HUES64 (cell line): ENCODE measurements at regions not wholly inside any gene's neighbourhood (a gene's known extent, or its start where the extent isn't known, plus 50 kb on each side); places are given as distances from the start of the nearest gene placed in this dataset.

Experiments
- H3K27ac ChIP-seq: 2 replicates; pipeline ENCODE4 v1.7.0; 2013; ENCODE audit warnings: low read depth, low read length, inconsistent platforms
- H3K27me3 ChIP-seq: 2 replicates; pipeline ENCODE4 v1.6.1; 2013; ENCODE audit warnings: mild to moderate bottlenecking, low read length; ENCODE audit not compliant: insufficient read depth
- H3K36me3 ChIP-seq: 2 replicates; pipeline ENCODE4 v1.6.1; 2013; ENCODE audit warnings: mild to moderate bottlenecking, low read length; ENCODE audit not compliant: insufficient read depth
- H3K4me1 ChIP-seq: 2 replicates; pipeline ENCODE4 v1.6.1; 2013; ENCODE audit warnings: mild to moderate bottlenecking, low read length, moderate library complexity; ENCODE audit not compliant: insufficient read depth
- H3K4me3 ChIP-seq: 2 replicates; pipeline ENCODE4 v1.5.1; 2013; ENCODE audit warnings: mild to moderate bottlenecking, low read length, moderate library complexity
- H3K9ac ChIP-seq: 2 replicates; pipeline ENCODE4 v1.6.1; 2013; ENCODE audit warnings: mild to moderate bottlenecking, low read depth, low read length
- H3K9me3 ChIP-seq: 2 replicates; pipeline ENCODE4 v1.6.1; 2013; ENCODE audit warnings: low read depth, low read length; ENCODE audit not compliant: insufficient read depth
- WGBS: fragments of 150-250, 120-280 bp; methylation state at CpG from one replicate; pipeline ENCODE4 v1.1.7; 2013; ENCODE audit warnings: missing lambda C conversion rate; 5-methylcytosine and 5-hydroxymethylcytosine counted together

DNA sequence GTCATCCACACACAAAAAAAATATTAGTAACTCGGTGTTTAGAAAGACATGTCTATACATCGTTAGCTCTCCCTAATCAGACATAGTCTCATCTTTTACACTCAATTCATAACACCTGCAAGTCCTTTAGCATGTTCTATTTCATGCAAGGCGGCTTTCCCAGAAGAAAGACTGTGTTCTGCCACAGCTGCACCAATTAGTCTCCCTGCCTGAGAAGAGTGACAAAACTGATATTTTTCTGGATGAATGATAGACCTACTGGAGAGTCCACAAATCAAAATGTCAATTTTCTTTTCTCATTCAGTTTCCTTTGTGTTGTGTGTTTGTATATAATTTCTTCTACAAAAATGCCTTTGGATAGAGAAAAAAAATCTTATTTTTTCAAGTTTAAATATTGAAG is 435.8 kb upstream of the EPHA3 start:
- 97% methylated on average over 3 of the region's 3 CpGs for WGBS
- Histone ChIP-seq H3K9me3 (no peaks in the 10 kb centered on the region), H3K36me3 (no peaks in the 10 kb centered on the region), H3K4me3 (no peak overlapping the region), H3K4me1 (peaks cover 6% of the 10 kb centered on the region; the same call in 1 of the 2 replicates), H3K27me3 (no peaks in the 10 kb centered on the region), H3K9ac (no peak overlapping the region), H3K27ac (no peak overlapping the region)

DNA sequence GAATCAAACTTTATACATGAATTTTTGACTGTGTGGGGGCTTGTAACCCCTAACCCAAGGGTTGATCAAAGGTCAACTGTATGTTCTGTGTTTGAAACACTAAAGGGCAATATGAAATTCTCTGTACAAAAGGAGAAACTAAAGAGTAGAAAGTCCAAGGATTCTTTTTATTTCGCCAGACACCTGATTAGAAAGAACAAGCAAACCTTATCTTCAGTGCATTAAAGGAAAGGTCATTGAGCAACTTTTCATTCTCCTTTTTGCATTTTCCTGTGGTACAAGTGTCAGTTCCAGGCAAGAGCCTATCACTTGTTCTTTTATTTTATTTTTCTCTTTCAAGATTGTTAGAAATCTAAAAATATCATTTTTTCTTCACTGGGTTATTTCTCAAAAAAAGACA is 430.1 kb upstream of the EPHA3 start:
- Histone ChIP-seq H3K9me3 (no peaks in the 10 kb centered on the region), H3K9ac (no peak overlapping the region), H3K4me3 (no peak overlapping the region), H3K27ac (no peak overlapping the region), H3K4me1 (no peaks in the 10 kb centered on the region), H3K36me3 (no peaks in the 10 kb centered on the region), H3K27me3 (no peaks in the 10 kb centered on the region)
- WGBS, result 89% methylated on average over 1 of the region's 1 CpG

DNA sequence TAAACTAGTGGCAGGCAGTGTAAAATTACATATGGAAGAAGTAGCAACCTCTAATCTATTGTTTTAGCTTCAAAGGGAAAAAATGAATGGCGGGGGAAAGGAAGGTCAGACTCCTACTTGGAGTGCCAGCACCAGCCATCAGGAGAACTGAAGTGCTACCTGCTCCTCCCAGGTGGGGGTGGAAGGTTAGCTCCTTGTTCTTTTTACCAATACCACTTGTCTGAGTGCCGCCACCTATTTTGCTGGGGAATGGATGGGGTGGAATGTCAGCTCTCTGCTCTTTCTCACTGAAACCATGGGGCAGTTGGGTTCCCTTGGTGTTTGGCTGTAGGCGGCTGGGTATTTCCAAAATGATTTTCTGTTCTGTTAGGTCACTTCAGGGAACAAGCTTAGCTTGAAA is 428.7 kb upstream of the EPHA3 start:
- H3K27ac ChIP-seq, result no peak overlapping the region
- no peaks in the 10 kb centered on the region for H3K36me3 ChIP-seq

DNA sequence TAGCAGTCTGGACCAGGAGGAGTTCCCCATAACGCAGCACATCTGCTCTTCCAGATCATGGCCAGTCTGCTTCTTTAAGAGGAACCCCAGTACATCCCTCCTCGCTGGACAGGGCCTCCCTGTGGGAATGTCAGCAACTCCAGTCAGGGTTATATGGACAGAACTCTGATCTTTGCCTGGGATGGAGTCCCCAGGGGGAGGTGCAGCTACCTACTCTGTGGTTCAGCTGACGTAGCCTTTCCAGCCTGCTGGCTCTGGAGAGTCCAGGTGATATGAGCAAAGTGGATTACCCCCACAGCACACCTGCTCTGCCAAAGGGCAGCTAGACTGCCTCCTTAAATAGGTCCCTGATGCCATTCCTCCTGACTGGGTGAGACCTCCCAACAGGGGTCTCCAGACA is 417.1 kb upstream of the EPHA3 start:
- Histone ChIP-seq H3K9ac (no peak overlapping the region), H3K27me3 (no peaks in the 10 kb centered on the region), H3K9me3 (no peaks in the 10 kb centered on the region), H3K27ac (no peak overlapping the region), H3K4me1 (no peaks in the 10 kb centered on the region), H3K4me3 (no peak overlapping the region), H3K36me3 (no peaks in the 10 kb centered on the region)
- 89% methylated on average over 3 of the region's 3 CpGs for WGBS

More for the DNA sequence above, 428.7 kb upstream of the EPHA3 start:
- H3K4me1 ChIP-seq, result no peaks in the 10 kb centered on the region
- no peaks in the 10 kb centered on the region for H3K27me3 ChIP-seq
- 93% methylated on average over 3 of the region's 3 CpGs for WGBS
- no peak overlapping the region for H3K4me3 ChIP-seq
- no peak overlapping the region for H3K9ac ChIP-seq
- H3K9me3 ChIP-seq, result no peaks in the 10 kb centered on the region

DNA sequence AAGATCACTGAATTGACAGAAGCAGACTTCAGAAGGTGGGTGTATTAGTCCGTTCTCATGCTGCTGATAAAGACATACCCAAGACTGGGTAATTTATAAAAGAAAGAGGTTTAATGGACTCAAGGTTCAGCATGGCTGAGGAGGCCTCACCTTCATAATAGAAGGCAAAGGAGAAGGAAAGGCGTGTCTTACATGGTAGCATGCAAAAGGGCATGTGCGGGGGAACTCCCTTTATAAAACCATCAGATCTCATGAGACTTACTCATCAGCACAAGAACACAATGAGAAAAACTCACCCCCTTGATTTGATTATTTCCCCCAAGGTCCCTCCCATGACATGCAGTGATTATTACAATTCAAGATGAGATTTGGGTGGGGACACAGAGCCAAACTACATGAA is 416.3 kb upstream of the EPHA3 start:
- no peak overlapping the region for H3K27ac ChIP-seq
- H3K27me3 ChIP-seq, result no peaks in the 10 kb centered on the region
- H3K9me3 ChIP-seq, result no peaks in the 10 kb centered on the region
- H3K9ac ChIP-seq, result no peak overlapping the region
- H3K4me3 ChIP-seq, result no peak overlapping the region
- WGBS, result 96% methylated on average over 3 of the region's 3 CpGs
- H3K36me3 ChIP-seq, result no peaks in the 10 kb centered on the region
- no peaks in the 10 kb centered on the region for H3K4me1 ChIP-seq

DNA sequence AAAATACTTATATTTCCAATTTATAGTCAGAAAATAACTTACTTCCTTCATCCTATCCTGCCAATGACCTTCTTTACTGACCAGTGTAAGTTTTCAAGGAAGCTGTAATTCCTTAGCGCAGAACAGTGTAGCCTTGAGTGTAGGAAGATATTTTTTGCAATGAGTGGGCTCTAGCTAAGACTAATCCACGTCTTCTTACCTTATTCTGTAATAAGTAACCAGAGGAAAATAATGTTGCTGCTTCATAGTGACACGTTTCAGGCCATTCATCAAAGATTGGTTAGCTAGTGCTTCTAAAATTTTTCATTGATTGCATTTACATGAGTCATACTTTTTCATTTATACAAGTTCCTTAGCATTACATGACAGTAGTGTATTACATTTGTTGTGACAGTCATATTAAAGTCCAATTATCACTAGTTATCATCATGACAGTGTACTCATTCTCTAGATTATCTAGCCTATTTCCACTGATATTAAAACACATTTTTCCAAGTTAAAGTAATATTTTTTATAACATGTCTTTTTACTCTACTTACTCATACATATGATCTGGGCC is 403.8 kb upstream of the EPHA3 start:
- 100% methylated on average over 2 of the region's 3 CpGs for WGBS
- H3K9me3 ChIP-seq, result no peaks in the 10 kb centered on the region
- no peaks in the 10 kb centered on the region for H3K36me3 ChIP-seq
- H3K4me1 ChIP-seq, result no peaks in the 10 kb centered on the region
- H3K9ac ChIP-seq, result no peak overlapping the region
- H3K4me3 ChIP-seq, result no peak overlapping the region
- no peaks in the 10 kb centered on the region for H3K27me3 ChIP-seq
- H3K27ac ChIP-seq, result no peak overlapping the region

DNA sequence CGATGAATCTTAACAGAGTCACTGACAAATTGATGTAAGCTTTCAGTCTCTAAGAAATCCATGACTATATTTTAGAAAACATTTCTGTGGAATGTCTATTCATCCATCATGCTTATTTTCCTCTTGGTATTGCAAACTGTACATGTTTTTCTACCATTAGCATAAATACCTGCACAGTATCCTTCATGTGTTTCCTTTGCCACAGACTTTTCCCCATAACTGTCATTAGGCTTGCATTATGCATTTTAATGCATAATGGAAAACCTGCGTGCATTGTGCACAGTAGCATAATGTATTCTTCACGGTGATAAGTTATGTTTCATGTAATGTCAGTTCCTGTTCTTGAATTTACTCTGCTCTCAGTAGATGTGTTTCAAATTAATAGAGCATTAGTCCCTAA is 403.1 kb upstream of the EPHA3 start:
- Histone ChIP-seq H3K36me3 (no peaks in the 10 kb centered on the region), H3K27me3 (no peaks in the 10 kb centered on the region), H3K9ac (no peak overlapping the region), H3K9me3 (no peaks in the 10 kb centered on the region), H3K27ac (no peak overlapping the region), H3K4me1 (no peaks in the 10 kb centered on the region), H3K4me3 (no peak overlapping the region)
- WGBS, result 93% methylated on average over 3 of the region's 3 CpGs

DNA sequence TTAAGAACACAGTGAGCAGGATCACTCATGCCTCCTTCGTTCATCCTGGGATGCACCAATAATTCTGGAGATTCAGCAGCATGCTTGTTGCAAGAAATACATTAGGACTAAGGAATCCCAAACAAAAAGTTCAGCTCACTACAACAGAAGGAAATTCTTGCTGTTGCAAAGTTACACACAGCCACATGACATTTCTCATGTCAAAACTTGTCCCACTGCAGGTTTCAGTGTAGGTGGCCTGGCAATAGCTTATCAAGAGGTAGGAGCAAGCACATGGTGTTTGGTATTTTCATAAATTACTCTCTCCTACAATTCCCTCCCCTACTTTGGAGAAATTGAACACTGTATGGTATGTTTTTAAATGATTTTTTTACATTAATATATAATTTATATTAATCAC is 399.6 kb upstream of the EPHA3 start:
- H3K27ac ChIP-seq, result no peak overlapping the region
- H3K9ac ChIP-seq, result no peak overlapping the region
- no peaks in the 10 kb centered on the region for H3K4me1 ChIP-seq
- 91% methylated on average over 1 of the region's 1 CpG for WGBS
- H3K9me3 ChIP-seq, result no peaks in the 10 kb centered on the region
- H3K4me3 ChIP-seq, result no peak overlapping the region
- H3K27me3 ChIP-seq, result no peaks in the 10 kb centered on the region
- H3K36me3 ChIP-seq, result no peaks in the 10 kb centered on the region

DNA sequence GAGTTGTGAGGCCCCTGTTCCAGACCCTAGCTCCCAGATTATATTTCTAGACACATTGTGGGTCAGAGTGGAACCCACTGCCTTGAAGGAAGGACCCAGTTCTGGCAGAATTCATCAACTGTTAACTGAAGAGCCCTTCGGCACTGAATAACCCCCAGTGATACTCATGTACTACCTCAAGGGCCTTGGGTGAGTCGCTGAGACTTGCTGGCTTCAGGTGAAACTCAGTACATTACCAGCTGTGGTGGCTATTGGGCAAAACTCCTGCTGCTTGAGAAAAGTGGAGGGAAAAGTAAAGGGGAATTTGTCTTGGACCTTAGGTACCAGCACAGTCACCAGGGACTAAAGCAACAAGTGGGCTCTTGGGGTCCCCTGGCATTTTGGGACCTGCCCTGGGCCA is 394.9 kb upstream of the EPHA3 start:
- Histone ChIP-seq H3K27ac (no peak overlapping the region), H3K4me1 (no peaks in the 10 kb centered on the region), H3K36me3 (no peaks in the 10 kb centered on the region), H3K27me3 (no peaks in the 10 kb centered on the region), H3K9ac (no peak overlapping the region), H3K9me3 (no peaks in the 10 kb centered on the region), H3K4me3 (no peak overlapping the region)
- WGBS, result 98% methylated on average over 2 of the region's 2 CpGs

DNA sequence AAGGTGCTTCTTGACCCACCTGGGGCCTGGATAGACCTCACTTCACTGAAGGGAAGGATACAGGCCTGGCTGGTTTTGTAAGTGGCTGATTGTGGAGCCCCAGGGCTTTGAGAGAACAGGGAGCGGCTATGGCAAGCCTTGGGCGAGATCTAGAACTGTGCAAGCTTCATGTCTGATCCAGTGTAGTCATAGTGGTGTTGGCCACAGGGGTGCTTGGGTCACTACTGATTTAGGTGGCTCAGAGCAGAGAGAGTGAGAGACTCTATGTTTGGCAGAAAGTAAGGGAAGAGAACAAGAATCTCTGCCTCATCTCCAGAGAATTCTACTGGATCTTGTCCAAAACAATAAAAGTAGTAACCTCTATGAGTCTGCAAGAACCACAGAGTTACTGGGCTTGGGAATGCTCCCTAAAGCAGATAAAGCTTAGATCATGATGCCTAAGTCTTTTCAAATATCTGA is 394.2 kb upstream of the EPHA3 start:
- Histone ChIP-seq H3K27me3 (no peaks in the 10 kb centered on the region), H3K36me3 (no peaks in the 10 kb centered on the region), H3K9ac (no peak overlapping the region), H3K4me3 (no peak overlapping the region), H3K9me3 (no peaks in the 10 kb centered on the region), H3K4me1 (no peaks in the 10 kb centered on the region), H3K27ac (no peak overlapping the region)
- WGBS, result 92% methylated on average over 2 of the region's 2 CpGs

DNA sequence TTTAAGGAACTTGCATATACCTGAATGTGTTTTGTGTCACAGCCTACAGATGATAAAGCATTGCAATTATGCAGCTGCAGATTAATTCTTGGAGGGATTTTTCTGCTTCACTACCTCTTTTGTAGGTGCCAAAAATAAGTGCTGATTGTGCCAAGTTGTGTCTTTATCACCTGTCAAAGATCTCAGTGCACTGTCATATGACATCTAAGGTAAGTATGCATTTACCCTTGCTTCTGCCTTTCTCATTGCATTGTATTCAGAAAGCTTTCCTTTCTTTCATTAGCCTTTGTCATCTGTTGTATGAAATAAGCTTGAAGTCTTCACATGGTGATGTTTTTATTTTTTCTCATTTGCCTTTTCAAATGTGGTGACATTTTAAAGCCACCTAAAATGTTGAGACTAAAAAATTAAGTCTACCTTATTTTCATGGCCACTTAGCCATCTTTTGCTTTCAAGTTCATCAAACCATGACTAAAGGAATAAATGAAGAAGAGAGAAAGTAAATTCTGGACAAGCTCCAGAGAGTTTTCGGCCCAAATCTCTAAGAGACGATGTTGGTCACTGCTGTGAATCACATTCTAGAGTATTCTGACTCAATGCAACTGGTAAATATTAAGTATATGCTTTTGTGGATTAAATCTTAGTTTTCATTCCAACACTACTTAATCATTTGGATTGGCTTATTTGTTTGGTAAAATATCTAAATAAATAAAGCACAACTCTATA is 381.8 kb upstream of the EPHA3 start:
- Histone ChIP-seq H3K9me3 (0 out of 2 replicates have a peak, but pooled peaks cover 2% of the 10 kb centered on the region), H3K36me3 (no peaks in the 10 kb centered on the region), H3K27ac (no peak overlapping the region), H3K4me3 (no peak overlapping the region), H3K9ac (no peak overlapping the region), H3K4me1 (no peaks in the 10 kb centered on the region), H3K27me3 (no peaks in the 10 kb centered on the region)
- WGBS, result 100% methylated on average over 2 of the region's 2 CpGs
